HTR-8/SVneo (cell line): ENCODE measurements at regions not wholly inside any gene's neighbourhood (a gene's known extent, or its start where the extent isn't known, plus 50 kb on each side); places are given as distances from the start of the nearest gene placed in this dataset.

Source experiments
- DNase-seq: peaks from one replicate; pipeline ENCODE4 v3.0.0; 2011; ENCODE audit warnings: low spot score, mixed read lengths; ENCODE audit not compliant: insufficient read length
- FAIRE-seq: peaks from 2 replicates; lab custom pipeline; 2011; peaks lifted over from hg19 to GRCh38; lab: Jason Lieb, UNC

DNA sequence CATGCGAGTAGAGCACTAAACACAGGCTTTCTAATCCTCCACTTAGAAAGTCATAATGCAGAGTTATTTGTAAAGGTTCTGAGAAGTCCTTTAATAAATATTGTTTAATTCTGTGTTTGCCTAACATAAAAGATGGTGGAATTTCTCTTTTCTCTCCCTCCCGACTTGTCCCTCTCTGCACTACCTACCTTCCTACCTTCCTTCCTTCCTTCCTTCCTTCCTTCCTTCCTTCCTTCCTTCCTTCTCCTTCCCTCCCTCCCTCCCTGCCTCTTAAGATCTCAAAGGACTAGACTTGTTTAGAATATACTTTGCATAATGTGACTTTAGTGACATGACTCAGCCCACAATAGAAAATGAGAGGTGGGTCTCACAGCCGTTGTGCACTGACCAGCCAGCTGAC, 156.3 kb upstream of the TAPT1 start:
- no peak for DNase-seq
- FAIRE-seq, result no peak

- DNase-seq, result no peak
- FAIRE-seq, result no peak
Measured at GRCh38 chr4:16377887-16378286, 151.6 kb upstream of the TAPT1 start.

DNA sequence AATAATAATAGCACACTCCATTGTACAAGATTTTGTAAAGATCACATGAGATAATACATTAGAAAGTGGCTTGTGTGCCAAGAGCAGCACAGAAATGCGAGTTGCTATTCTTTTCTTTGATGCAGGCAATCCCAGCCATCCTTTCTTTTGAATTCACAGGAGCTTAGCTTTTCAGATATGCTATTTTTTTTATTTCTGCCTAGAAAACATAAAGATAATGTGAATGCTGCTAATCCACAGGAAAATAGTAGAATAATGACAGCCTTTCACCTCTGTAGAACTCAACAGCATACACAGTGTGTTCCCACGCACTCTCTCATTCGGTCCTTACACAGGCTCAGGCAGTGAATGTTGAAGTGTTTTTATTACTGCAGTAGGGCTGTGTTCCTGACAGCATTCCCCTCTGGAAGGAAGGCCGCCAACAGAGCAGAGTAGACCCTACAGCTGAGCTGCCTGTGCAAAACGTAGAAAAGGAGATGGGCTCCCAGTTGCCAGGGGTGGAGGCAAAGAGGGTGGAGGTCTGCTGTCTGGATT, 138.8 kb upstream of the TAPT1 start:
- FAIRE-seq, result no peak
- DNase-seq, result no peak

DNA sequence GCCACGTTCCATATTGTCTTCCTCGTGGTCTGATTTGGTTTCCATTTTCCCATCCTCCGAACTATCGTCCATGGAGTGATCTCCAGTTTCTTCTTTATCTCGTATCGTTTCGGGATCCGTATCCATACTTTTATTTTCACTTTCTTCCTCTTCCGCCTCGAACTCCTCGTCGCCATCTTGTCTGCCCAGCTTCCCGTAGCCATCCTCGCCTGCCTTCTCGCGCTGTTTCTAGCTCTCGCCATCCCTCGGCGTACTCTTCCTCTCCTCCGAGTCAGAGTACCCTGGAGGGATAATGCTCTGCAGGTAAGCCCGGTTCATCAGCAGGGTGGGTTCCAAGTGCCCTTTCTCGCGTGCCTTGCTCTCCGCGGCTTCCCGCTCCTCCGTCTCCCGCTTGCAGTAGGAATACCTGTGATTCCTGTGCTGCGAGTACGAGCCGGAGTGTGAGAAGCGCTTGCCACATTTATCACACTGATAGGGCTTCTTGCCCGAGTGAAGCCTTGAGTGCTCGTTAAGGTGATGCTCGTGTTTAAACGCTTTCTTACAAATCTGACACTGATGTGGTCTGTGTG, 134.5 kb upstream of the TAPT1 start:
- DNase-seq, result no peak

DNA sequence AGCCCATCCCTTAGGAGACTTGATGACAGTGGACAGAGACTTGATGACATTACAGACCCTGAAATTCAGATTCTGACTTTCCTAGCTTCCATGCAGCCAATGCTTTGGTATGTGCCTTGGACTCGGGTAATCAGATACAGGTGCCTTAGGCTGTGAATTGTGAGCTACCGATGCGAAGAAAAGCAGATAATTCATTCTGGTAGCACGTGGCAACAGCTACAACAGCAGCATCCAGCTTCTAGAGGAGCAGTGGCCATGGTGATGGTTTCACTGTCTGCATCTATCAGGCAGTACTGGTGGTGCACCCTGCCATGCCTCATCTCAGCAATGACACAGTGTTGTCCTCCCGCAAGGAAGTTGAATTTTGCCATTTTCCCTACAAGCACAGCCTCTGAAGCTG, 126.9 kb upstream of the TAPT1 start:
- DNase-seq (no peak), FAIRE-seq (no peak)

More for the DNA sequence above, 134.5 kb upstream of the TAPT1 start:
- no peak for FAIRE-seq

DNA sequence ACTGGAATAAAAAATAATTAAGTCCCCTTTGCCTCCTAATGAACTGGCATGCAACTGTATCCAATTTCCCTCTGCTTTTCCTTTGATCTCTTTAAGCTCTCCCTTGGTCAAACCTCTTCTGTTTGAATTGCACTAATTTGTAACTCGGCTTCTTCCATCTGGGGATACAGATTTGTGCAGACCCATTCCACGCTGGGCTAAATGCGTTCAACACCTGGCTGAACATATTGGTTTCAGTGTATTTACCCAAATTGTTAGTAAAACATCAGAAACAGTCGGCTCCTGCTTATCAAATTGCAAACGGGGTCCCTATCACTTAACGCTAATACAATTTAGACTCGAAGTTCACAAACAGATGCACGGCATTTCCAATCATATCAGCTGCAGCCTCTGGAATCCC, 124.9 kb upstream of the TAPT1 start:
- DNase-seq (no peak), FAIRE-seq (no peak)

- DNase-seq, result no peak
- FAIRE-seq, result no peak
Measured at GRCh38 chr4:16344853-16345252, 118.6 kb upstream of the TAPT1 start.

- no peak for DNase-seq
- FAIRE-seq, result no peak
Measured at GRCh38 chr4:16337936-16338335, 111.7 kb upstream of the TAPT1 start.

DNA sequence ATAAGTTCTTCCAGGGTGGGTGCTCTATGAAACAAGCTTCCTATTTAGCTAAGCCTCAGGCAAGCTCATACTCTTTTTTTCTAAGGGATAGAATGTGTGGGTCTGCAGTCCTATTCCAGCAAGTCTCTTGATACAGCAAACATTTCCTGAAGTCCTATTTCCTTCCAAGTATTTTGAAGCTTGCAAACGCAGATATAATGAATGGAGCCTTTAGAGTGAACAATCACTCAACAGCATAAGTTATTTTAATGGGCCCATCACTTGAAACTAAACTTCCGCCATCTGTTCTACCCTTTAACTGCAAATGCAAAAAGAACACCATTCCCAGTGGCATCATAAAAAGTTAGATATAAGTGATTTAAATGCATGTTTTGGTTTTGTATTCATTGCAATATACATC, 108.3 kb upstream of the TAPT1 start:
- FAIRE-seq (no peak), DNase-seq (no peak)

DNA sequence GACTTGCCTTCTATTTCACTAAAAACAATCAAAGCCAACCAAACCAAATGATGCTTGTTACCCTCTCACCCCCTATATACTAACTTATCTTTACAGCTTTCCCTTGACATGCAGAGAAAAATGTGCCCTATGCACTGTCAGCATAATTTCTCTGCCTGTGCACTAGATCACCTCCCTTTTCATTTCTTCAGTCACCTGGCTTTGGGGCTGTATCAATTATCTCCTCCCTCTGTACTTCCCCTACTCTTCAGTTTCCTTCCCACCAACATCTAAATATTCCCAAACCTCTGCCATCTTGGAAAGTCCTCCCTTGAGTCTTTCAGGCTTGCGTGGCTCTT, 103.5 kb upstream of the TAPT1 start:
- no peak for FAIRE-seq
- no peak for DNase-seq

GRCh38 chr4:16329125-16329796, 103.0 kb upstream of the TAPT1 start:
- FAIRE-seq (no peak), DNase-seq (no peak)

DNA sequence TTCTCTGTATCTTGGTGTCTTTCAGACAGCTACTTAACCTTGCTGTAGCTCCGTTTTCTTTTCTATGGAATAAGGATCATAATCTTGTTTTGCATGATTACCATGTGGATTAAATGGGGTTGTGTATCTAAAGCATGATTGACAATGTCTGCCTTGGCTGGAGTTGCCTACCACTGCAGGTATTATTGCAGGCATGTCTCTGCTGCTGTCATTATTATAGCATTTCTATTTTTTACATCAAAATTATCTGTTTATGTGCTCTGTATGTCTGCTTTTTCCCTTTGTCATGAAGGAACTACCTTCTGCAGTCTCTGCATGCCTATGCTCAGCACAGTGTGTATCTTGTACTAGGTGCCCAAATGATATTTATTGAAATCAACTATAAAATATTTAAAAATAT, 95.9 kb upstream of the TAPT1 start:
- no peak for DNase-seq
- no peak for FAIRE-seq

GRCh38 chr4:16315456-16315855, 89.2 kb upstream of the TAPT1 start:
- no peak for FAIRE-seq
- no peak for DNase-seq

- DNase-seq, result no peak
- no peak for FAIRE-seq
Measured at GRCh38 chr4:16310606-16311005, 84.3 kb upstream of the TAPT1 start.

DNA sequence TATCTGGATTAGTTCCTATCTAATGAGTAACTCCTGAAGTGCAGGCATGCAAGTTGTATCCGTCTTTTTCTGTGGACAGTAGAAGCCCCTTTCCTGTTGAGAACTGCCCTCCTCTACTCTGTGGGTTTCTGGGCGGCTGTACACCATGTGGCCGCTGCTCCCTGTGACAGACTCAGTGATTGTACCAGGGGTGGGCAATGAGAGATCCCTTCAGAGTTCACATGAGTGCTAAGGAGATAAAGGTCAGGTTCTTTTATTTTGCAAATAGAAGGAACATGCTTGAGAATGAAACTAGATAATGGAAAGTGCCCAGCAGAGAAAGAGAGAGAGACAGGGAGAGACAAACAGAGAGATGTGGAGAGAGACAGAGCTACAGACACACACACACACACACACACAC, 76.4 kb upstream of the TAPT1 start:
- DNase-seq (no peak), FAIRE-seq (no peak)

DNA sequence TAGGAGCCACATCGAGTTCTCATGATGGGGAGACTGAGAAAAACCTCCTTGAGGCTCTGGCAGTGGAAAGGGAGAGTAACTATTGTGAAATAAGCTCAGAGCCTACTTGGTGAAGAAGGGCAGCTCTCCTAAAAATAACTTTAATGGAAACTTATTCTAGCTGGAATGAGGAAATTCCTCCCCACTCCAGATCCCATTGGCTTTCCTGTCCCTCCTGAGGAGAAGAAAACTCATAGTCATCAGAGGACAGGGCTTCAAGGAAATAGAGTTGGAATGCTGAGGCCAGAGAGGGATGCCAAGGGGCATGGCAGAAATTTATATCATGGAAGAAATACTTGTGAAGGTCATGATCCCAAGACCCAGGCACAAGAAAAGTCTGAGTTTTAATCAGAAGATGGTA, 70.7 kb upstream of the TAPT1 start:
- FAIRE-seq, result no peak
- no peak for DNase-seq

DNA sequence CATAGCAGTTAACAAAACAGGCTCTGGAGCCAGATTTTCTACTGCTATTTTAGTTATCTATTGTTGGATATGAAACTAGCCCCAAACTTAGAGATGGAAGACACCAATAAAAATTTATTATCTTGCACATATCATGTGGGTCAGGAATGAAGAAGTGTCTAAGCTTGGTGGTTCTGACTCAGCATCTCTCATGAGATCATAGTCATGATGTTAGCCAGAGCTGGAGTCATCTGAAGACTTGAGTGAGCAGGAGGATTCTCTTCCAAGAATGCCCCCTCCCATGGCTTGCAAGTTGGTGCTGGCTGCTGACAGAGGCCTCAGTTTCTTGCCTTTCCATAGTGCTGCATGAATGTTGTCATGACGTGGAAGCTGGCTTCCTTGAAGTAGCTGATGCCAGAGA, 68.2 kb upstream of the TAPT1 start:
- no peak for FAIRE-seq
- no peak for DNase-seq

DNA sequence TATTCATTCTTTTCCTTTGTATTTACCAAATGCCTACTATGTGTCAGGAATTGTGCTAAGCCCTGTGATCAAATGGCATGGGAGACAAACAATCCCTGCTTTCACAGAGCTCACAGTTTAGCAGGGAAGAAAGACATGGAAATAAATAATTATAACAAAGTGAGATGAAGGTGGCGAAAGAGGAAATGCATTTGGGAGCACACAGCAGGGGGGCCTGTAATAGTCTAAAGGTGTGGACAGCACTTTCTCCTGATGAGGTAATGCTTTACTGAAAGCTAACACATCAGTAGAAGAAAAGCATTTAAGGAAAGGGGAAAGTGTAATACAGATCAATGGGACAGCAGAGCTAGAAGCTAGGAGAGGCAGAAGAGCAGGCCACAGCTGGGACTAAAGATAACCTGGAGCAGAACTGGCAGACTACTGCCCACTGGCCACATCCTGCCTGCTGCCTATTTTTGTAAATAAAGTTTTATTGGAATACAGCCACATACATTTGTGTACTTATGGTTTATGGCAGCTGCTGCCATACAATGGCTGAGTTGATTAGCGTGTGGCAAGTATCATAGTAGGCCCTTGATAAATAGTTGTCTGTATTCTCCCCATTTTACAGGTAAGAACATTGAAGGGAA, 67.1 kb upstream of the TAPT1 start:
- no peak for DNase-seq
- no peak for FAIRE-seq

GRCh38 chr4:16292585-16292984, 66.3 kb upstream of the TAPT1 start:
- FAIRE-seq, result no peak

GRCh38 chr4:16290681-16291420, 64.6 kb upstream of the TAPT1 start:
- DNase-seq (no peak), FAIRE-seq (no peak)

More at GRCh38 chr4:16292585-16292984, 66.3 kb upstream of the TAPT1 start:
- no peak for DNase-seq
